GM03348 (cell line): ENCODE measurements at regions not wholly inside any gene's neighbourhood (a gene's known extent, or its start where the extent isn't known, plus 50 kb on each side); places are given as distances from the start of the nearest gene placed in this dataset.

ENCODE experiments used
- DNase-seq: peaks from one replicate; pipeline ENCODE4 v3.0.0; 2012; ENCODE audit warnings: low spot score

- no peak for DNase-seq
Observed at GRCh38 chr5:62979472-62979871, 400.9 kb downstream of the LRRC70 start.

GRCh38 chr5:62977661-62978060 lies 399.0 kb downstream of the LRRC70 start:
- DNase-seq = no peak

GRCh38 chr5:62974623-62975022 lies 396.0 kb downstream of the LRRC70 start:
- no peak for DNase-seq

DNA sequence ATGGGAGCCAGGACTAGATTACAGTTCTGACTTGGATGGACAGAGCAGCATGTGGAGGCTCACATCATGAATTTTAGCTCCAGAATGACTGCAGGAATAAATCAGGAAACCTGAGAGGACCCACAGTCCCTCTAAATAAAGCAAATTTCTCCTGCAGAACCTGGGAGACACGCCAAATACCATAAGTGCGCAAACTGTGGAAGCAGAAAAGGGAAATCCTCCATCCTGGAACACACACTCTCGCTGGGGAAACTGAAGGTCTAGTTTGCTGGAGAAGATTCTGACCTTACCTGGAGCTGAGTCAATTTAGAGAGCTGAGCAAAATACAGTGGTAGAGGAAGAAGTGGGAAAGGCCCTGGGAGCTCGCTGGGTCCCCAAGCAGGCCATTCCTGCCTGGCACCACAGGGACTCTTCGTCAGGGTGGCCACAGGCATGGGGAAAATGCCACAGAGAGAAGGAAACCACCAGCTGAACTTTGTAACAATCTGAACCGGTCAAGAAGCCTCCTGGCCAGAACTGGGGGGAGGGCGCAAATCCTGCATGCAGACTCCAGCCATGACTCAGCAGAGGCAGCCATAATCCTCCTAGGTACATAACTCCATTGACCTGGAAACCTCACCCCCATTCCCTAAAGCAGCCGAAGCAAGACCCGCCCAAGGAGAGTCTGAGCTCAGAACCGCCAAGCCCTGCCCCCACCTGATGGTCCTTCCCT lies 390.9 kb downstream of the LRRC70 start:
- DNase-seq = no peak

DNA sequence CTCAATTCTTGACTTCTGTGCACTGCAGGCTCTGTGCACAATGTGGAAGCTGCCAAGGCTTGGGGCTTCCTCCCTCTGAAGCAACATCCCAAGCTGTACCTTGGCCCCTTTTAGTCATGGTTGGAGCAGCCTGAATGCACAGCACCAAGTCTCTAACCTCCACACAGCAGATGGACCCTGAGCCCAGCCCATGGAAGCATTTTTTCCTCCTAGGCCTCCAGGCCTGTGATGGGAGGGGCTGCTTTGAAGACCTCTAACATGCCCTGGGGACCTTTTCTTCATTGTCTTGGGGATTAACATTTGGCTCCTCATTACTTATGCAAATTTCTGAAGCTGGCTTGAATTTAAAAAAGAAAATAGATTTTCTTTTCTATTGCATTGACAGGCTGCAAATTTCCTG lies 385.8 kb downstream of the LRRC70 start:
- DNase-seq = no peak

- no peak for DNase-seq
Observed at GRCh38 chr5:62960781-62961180, 382.2 kb downstream of the LRRC70 start.

DNA sequence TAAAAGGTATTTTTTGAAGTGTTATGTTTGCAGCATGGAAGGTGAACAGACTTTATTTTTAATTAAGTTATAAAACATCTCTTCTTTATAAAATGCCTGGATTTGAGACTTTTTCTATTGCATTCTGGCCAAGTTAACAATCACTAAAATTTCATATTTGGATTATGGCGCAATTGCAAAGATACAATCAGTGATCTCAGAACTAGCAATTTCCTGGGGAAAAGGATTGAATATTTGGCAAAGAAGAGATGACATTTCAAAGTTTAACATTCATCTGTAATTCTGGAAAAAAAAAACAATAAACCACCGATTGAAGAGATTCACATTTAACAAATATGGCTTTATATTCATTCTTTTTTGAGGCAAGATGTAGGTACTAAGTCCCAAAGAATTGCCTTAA lies 378.0 kb downstream of the LRRC70 start:
- no peak for DNase-seq

GRCh38 chr5:62954578-62954977 lies 376.0 kb downstream of the LRRC70 start:
- DNase-seq = no peak

DNA sequence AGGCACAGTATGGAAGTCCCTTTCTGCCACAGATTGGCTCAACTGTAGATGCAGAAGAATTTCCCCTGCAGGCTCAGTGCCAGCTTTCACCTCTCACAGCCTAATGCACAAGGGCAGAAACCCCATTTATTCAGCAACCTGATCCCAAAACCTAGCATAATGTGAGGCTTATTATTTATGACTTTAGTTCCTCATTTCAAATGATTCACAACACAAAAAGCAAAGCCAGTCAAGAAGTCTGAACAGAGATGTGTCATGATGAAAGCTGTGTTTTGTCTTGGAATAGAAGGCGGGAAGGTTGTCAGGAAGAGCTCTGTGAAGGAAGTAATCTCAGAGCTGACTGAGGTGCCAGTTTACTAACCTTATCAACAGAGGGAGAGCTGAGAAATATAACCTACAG lies 369.7 kb downstream of the LRRC70 start:
- no peak for DNase-seq

GRCh38 chr5:62942384-62942783 lies 363.8 kb downstream of the LRRC70 start:
- no peak for DNase-seq

DNA sequence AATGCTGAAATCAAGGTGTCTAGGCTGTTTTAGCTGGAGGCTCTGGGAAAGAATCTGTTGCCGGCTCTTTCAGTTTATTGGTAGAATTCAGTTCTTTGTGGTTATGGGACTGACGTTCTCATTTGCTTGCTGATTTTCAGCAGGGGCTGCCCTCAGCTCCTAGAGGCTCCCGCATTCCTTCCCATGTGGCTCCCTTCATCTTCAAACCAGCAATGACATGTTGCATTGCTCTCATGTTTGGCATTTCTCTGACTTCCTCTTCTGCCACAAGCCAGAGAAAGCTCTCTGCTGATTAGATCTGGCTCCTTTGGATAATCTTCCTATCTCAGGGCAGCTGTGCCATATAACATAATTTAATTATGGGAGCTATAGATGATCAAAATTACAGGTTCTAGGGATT lies 360.3 kb downstream of the LRRC70 start:
- no peak for DNase-seq

- DNase-seq = peak; percentile 8
Observed at GRCh38 chr5:62937661-62938558, 359.3 kb downstream of the LRRC70 start.

GRCh38 chr5:62935660-62936059 lies 357.0 kb downstream of the LRRC70 start:
- no peak for DNase-seq

- DNase-seq = no peak
Observed at GRCh38 chr5:62934319-62934718, 355.7 kb downstream of the LRRC70 start.

GRCh38 chr5:62933261-62933660 lies 354.6 kb downstream of the LRRC70 start:
- DNase-seq = no peak

GRCh38 chr5:62931153-62931950 lies 352.7 kb downstream of the LRRC70 start:
- DNase-seq = no peak

GRCh38 chr5:62922191-62922590 lies 343.6 kb downstream of the LRRC70 start:
- no peak for DNase-seq

DNA sequence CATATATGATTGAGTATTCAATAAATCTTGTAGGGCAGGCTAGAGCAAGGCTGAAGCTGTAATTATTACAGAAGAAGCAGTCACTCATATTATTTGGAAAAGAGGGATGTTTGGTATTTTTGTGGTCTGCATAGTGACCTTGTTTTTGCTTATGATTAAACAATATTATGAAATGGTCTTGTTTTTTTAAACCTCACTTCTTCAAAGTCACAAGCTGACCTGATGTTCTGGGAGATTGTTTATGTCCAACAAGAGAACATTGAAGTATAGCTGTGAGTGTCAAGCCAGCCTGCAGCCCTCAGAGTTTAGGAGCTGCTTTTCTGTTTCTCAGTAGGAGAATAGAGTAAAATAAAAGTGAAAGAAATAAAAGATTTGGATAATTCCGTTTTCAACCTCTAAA lies 342.2 kb downstream of the LRRC70 start:
- no peak for DNase-seq

DNA sequence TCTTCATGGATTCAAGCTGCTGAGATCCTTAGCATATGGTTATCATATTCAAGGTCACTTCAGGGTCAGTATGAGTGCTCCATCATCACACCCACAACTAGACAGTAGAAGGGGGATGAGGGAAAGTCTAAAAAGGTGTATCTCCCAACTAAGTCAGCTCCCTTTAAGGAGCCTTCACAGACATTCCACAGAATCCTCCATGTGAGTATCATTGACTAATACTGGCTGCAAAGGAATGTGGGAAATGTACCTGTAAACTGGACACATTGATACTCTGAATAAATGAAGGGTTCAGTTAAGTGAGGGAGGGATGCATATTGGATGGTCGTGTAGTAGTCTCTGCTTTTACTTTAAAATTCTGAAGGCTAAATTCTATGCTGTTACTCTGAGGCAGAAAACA lies 330.7 kb downstream of the LRRC70 start:
- no peak for DNase-seq

GRCh38 chr5:62902126-62902525 lies 323.5 kb downstream of the LRRC70 start:
- no peak for DNase-seq

- no peak for DNase-seq
Observed at GRCh38 chr5:62900976-62901375, 322.4 kb downstream of the LRRC70 start.

DNA sequence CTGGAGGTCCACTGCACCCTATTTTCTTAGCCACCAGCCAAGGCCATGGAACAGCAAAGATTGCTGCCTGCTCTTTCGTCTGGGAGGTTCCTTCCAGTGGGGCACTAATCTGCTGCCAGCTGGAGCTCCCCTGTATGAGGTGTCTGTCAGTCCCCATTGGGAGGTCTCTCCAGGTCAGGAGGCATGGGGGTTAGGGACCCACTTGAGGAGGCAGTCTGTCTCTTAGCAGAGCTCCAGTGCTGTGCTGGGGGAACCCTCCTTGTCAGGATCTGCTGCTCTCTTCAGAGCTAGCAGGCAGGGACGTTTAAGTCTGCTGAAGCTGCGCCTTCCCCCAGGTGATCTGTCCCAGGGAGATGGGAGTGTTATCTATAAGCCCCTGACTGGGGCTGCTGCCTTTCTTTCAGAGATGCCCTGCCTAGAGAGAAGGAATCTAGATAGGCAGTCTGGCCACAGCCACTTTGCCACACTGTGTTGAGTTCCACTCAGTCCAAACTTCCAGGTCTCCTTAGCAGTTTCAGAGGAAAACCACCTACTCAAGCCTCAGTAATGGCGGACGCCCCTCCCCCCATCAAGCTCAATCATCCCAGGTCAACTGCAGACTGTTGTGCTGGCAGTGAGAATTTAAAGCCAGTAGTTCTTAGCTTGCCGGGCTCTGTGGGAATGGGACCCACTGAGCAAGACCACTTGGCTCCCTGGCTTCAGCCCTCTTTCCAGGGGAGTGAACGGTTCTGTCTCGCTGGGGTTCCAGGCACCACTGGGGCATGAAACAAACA lies 317.7 kb downstream of the LRRC70 start:
- no peak for DNase-seq
